ENCODE measurements at regions not wholly inside any gene's neighbourhood (a gene's known extent, or its start where the extent isn't known, plus 50 kb on each side); places are given as distances from the start of the nearest gene placed in this dataset.

- TF ChIP-seq POLR2A (IDR thresholded peaks at IDR 0.05) (no peak), CTCF (IDR thresholded peaks at IDR 0.05) (no peak)
Observed at GRCh38 chr2:145593280-145593679, 1073.4 kb upstream of the ZEB2 start.
